ENCODE measurements at regions not wholly inside any gene's neighbourhood (a gene's known extent, or its start where the extent isn't known, plus 50 kb on each side); places are given as distances from the start of the nearest gene placed in this dataset.

- no peaks in the 10 kb centered on the region for H3K36me3 ChIP-seq (ENCODE audit: control insufficient read depth, insufficient read depth, low read length)
- no peak overlapping the region for H3K27ac ChIP-seq (ENCODE audit: insufficient read depth, low read length, poor library complexity, severe bottlenecking)
- no peaks in the 10 kb centered on the region for H3K9me3 ChIP-seq (ENCODE audit: control insufficient read depth, low read length)
- H3K4me3 ChIP-seq (ENCODE audit: insufficient read depth, low read depth, low read length, poor library complexity, severe bottlenecking): no peak overlapping the region
- DNase-seq: no peak
- H3K4me1 ChIP-seq (ENCODE audit: control insufficient read depth, insufficient read depth, low read length, poor library complexity, severe bottlenecking): no peaks in the 10 kb centered on the region
- H3K27me3 ChIP-seq (replicated peaks; ENCODE audit: control insufficient read depth, insufficient read depth, low read length, poor library complexity, severe bottlenecking): no peaks in the 10 kb centered on the region
Observed at GRCh38 chr4:1502976-1503375, 96.7 kb upstream of the NKX1-1 start.

DNA sequence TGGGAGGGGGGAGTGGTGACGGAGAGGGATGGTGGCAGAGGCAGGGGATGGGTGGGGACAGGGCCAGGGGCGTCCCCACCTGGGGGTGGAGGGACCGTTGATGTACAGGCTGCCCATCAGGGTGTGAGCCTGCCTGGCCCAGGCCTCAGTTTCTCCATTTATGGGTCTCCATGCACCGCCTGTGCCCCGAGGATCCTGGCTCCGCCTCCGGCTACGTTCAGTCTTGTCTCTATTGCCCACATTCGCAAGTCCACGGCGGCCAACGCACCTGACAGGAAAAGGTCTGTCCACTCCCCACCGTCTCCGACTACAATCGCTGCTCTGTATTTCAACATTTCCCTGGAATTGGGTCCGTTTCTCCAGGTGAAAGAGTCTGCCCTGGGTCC, 96.3 kb upstream of the NKX1-1 start:
- no peaks in the 10 kb centered on the region for H3K36me3 ChIP-seq (ENCODE audit: control insufficient read depth, insufficient read depth, low read length)
- H3K4me1 ChIP-seq (ENCODE audit: control insufficient read depth, insufficient read depth, low read length, poor library complexity, severe bottlenecking): no peaks in the 10 kb centered on the region
- H3K9me3 ChIP-seq (ENCODE audit: control insufficient read depth, low read length): no peaks in the 10 kb centered on the region
- H3K4me3 ChIP-seq (ENCODE audit: insufficient read depth, low read depth, low read length, poor library complexity, severe bottlenecking): no peak overlapping the region
- DNase-seq: no peak
- H3K27ac ChIP-seq (ENCODE audit: insufficient read depth, low read length, poor library complexity, severe bottlenecking): no peak overlapping the region
- no peaks in the 10 kb centered on the region for H3K27me3 ChIP-seq (replicated peaks; ENCODE audit: control insufficient read depth, insufficient read depth, low read length, poor library complexity, severe bottlenecking)

- H3K4me1 ChIP-seq (ENCODE audit: control insufficient read depth, insufficient read depth, low read length, poor library complexity, severe bottlenecking): no peaks in the 10 kb centered on the region
- H3K4me3 ChIP-seq (ENCODE audit: insufficient read depth, low read depth, low read length, poor library complexity, severe bottlenecking): no peak overlapping the region
- H3K27ac ChIP-seq (ENCODE audit: insufficient read depth, low read length, poor library complexity, severe bottlenecking): no peak overlapping the region
- H3K36me3 ChIP-seq (ENCODE audit: control insufficient read depth, insufficient read depth, low read length): no peaks in the 10 kb centered on the region
- no peak for DNase-seq
- H3K9me3 ChIP-seq (ENCODE audit: control insufficient read depth, low read length): no peaks in the 10 kb centered on the region
- no peaks in the 10 kb centered on the region for H3K27me3 ChIP-seq (replicated peaks; ENCODE audit: control insufficient read depth, insufficient read depth, low read length, poor library complexity, severe bottlenecking)
Observed at GRCh38 chr4:1501754-1502500, 95.7 kb upstream of the NKX1-1 start.

DNA sequence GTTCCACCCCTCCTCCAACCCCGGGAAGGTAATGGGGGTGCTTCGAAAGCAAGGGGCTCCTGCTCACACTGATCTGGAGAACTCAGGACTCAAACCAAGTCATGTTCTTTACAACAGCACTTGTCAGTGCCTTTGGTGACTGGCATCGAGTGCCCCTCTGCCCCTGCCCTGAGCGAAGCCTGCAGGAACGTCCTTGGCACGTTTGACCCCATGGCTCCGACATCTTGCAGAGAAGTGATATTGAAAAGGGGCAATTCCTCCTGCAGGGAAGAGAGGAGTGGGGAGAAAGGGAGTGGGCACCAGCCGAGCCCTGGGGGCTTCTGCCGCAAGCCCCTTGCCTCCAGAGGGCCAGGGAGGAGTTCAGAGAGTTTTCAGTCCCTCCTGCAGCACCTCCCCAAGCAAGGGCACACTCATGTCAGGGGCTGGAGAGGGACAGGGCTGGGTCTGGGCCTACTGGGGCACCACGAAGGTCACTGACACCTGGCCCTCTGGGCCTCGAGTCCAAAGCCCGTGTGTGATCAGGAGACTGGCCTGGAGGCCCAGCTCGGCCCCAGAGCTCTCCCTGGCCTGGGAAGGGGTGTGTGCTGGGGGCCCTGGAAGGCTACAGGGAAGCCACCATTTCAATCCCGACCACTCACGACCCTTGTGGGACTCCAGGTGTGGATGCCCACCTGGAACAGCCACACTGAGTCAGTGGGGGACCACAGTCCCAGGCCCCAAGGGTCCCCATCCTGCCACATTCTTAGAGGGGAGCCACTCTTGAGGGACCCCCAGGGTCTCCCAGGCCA, 94.9 kb upstream of the NKX1-1 start:
- H3K4me3 ChIP-seq (ENCODE audit: insufficient read depth, low read depth, low read length, poor library complexity, severe bottlenecking): no peak overlapping the region
- no peak overlapping the region for H3K27ac ChIP-seq (ENCODE audit: insufficient read depth, low read length, poor library complexity, severe bottlenecking)
- no peaks in the 10 kb centered on the region for H3K4me1 ChIP-seq (ENCODE audit: control insufficient read depth, insufficient read depth, low read length, poor library complexity, severe bottlenecking)
- no peaks in the 10 kb centered on the region for H3K36me3 ChIP-seq (ENCODE audit: control insufficient read depth, insufficient read depth, low read length)
- H3K9me3 ChIP-seq (ENCODE audit: control insufficient read depth, low read length): no peaks in the 10 kb centered on the region
- DNase-seq: no peak
- no peaks in the 10 kb centered on the region for H3K27me3 ChIP-seq (replicated peaks; ENCODE audit: control insufficient read depth, insufficient read depth, low read length, poor library complexity, severe bottlenecking)

GRCh38 chr4:1500231-1500965, 94.2 kb upstream of the NKX1-1 start:
- H3K27ac ChIP-seq (ENCODE audit: insufficient read depth, low read length, poor library complexity, severe bottlenecking): no peak overlapping the region
- no peaks in the 10 kb centered on the region for H3K36me3 ChIP-seq (ENCODE audit: control insufficient read depth, insufficient read depth, low read length)

DNA sequence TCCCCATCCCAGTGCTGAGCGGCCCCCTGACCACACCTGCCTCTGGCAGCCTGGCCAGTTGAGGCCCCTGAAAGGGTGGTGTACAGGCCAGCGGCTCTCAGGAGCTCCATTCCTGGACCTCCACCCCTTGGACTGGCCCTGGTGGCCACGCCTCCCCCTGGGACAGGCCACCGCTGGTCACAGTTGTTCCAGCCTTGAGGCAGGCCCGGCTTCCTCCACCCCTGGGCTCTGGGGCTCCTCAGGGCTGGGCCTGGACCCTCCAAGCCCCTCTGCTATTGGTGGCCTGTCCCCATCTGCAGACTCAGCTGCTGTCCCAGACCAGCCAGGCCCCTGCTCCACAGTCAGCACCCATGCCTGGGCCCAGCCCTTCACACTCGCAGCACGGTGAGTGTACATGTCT, 93.2 kb upstream of the NKX1-1 start:
- Histone ChIP-seq H3K27me3 (replicated peaks; ENCODE audit: control insufficient read depth, insufficient read depth, low read length, poor library complexity, severe bottlenecking) (no peaks in the 10 kb centered on the region), H3K27ac (ENCODE audit: insufficient read depth, low read length, poor library complexity, severe bottlenecking) (no peak overlapping the region), H3K4me3 (ENCODE audit: insufficient read depth, low read depth, low read length, poor library complexity, severe bottlenecking) (no peak overlapping the region), H3K36me3 (ENCODE audit: control insufficient read depth, insufficient read depth, low read length) (no peaks in the 10 kb centered on the region), H3K4me1 (ENCODE audit: control insufficient read depth, insufficient read depth, low read length, poor library complexity, severe bottlenecking) (no peaks in the 10 kb centered on the region), H3K9me3 (ENCODE audit: control insufficient read depth, low read length) (no peaks in the 10 kb centered on the region)
- no peak for DNase-seq

More at GRCh38 chr4:1500231-1500965, 94.2 kb upstream of the NKX1-1 start:
- H3K27me3 ChIP-seq (replicated peaks; ENCODE audit: control insufficient read depth, insufficient read depth, low read length, poor library complexity, severe bottlenecking): no peaks in the 10 kb centered on the region
- H3K4me3 ChIP-seq (ENCODE audit: insufficient read depth, low read depth, low read length, poor library complexity, severe bottlenecking): no peak overlapping the region
- no peaks in the 10 kb centered on the region for H3K4me1 ChIP-seq (ENCODE audit: control insufficient read depth, insufficient read depth, low read length, poor library complexity, severe bottlenecking)
- H3K9me3 ChIP-seq (ENCODE audit: control insufficient read depth, low read length): no peaks in the 10 kb centered on the region
- no peak for DNase-seq

DNA sequence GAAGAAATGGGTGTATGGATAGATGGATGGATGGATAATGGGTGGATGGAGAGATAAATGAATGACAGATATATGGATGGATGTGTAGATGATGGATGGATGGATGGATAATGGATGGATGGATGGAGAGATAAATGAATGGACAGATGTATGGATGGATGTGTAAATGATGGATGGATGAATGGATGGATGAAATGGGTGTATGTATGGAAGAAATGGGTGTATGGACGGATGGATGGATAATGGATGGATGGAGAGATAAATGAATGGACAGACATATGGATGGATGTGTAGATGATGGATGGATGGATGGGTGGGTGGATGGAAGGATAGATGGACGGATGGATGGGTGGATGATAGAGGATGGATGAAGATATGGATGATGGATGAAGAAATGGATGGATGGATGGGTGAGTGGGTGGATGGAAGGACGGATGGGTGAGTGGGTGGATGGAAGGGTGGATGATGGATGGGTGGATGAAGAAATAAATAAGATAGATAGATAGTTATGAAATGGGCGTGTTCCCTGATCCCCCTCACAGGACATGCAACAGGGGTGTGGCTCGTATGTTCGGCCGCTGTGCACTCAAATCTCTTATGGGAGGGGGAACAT, 91.1 kb upstream of the NKX1-1 start:
- no peaks in the 10 kb centered on the region for H3K9me3 ChIP-seq (ENCODE audit: control insufficient read depth, low read length)
- no peak for DNase-seq
- H3K36me3 ChIP-seq (ENCODE audit: control insufficient read depth, insufficient read depth, low read length): no peaks in the 10 kb centered on the region
- H3K4me1 ChIP-seq (ENCODE audit: control insufficient read depth, insufficient read depth, low read length, poor library complexity, severe bottlenecking): no peaks in the 10 kb centered on the region
- H3K4me3 ChIP-seq (ENCODE audit: insufficient read depth, low read depth, low read length, poor library complexity, severe bottlenecking): no peak overlapping the region
- no peak overlapping the region for H3K27ac ChIP-seq (ENCODE audit: insufficient read depth, low read length, poor library complexity, severe bottlenecking)
- H3K27me3 ChIP-seq (replicated peaks; ENCODE audit: control insufficient read depth, insufficient read depth, low read length, poor library complexity, severe bottlenecking): no peaks in the 10 kb centered on the region

DNA sequence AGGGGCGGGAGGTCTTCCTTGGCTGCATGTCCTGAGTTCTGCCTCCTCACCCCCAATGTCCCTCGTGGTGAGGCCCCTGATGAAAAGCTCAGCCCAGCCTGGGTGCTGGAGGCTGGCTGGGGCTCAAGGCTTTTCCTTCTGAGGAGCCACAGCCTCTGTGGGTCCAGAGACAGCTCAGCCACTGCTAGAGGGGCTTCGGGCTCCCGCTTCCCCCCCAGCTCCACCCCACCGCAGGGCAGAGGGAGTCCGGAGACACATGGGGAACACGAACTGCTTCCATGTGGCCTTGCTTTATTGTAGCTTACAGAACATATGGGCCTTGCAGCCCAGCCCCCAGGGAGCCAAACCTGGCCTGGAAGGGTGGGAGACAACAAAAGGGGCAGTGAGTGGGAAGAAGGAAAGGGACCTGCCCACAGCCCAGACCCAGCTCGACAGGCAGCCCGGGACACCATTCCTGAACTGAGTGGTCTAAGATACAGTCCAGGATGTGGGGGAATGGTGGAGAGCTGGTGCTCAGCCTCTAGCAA, 89.9 kb upstream of the NKX1-1 start:
- Histone ChIP-seq H3K27me3 (replicated peaks; ENCODE audit: control insufficient read depth, insufficient read depth, low read length, poor library complexity, severe bottlenecking) (no peaks in the 10 kb centered on the region), H3K36me3 (ENCODE audit: control insufficient read depth, insufficient read depth, low read length) (no peaks in the 10 kb centered on the region)
- DNase-seq: no peak

GRCh38 chr4:1495416-1496115, 89.3 kb upstream of the NKX1-1 start:
- no peak for DNase-seq
- no peaks in the 10 kb centered on the region for H3K9me3 ChIP-seq (ENCODE audit: control insufficient read depth, low read length)
- no peaks in the 10 kb centered on the region for H3K4me1 ChIP-seq (ENCODE audit: control insufficient read depth, insufficient read depth, low read length, poor library complexity, severe bottlenecking)
- no peaks in the 10 kb centered on the region for H3K36me3 ChIP-seq (ENCODE audit: control insufficient read depth, insufficient read depth, low read length)
- no peaks in the 10 kb centered on the region for H3K27me3 ChIP-seq (replicated peaks; ENCODE audit: control insufficient read depth, insufficient read depth, low read length, poor library complexity, severe bottlenecking)
- no peak overlapping the region for H3K27ac ChIP-seq (ENCODE audit: insufficient read depth, low read length, poor library complexity, severe bottlenecking)
- no peak overlapping the region for H3K4me3 ChIP-seq (ENCODE audit: insufficient read depth, low read depth, low read length, poor library complexity, severe bottlenecking)

More for the DNA sequence above, 89.9 kb upstream of the NKX1-1 start:
- Histone ChIP-seq H3K9me3 (ENCODE audit: control insufficient read depth, low read length) (no peaks in the 10 kb centered on the region), H3K27ac (ENCODE audit: insufficient read depth, low read length, poor library complexity, severe bottlenecking) (no peak overlapping the region), H3K4me3 (ENCODE audit: insufficient read depth, low read depth, low read length, poor library complexity, severe bottlenecking) (no peak overlapping the region), H3K4me1 (ENCODE audit: control insufficient read depth, insufficient read depth, low read length, poor library complexity, severe bottlenecking) (no peaks in the 10 kb centered on the region)
